Breast epithelium (tissue), 3 donors: ENCODE measurements at regions not wholly inside any gene's neighbourhood (a gene's known extent, or its start where the extent isn't known, plus 50 kb on each side); places are given as distances from the start of the nearest gene placed in this dataset.

Experiments
- POLR2A ChIP-seq: fragments of 450-650 bp; IDR thresholded peaks from one replicate; pipeline ENCODE4 v1.6.1; 2016; ENCODE audit warnings: antibody characterized with exemption, mild to moderate bottlenecking, moderate library complexity
- POLR2AphosphoS5 ChIP-seq, 3 donors: sonication (generic); formaldehyde crosslinking; IDR thresholded peaks; one replicate each; pipeline ENCODE4 v1.6.1; 2017; ENCODE audit warnings: antibody characterized with exemption in 3 of 3
- TF ChIP-seq, protein P1 (sequence below), 3 donors: fragments of 450-650 bp; IDR thresholded peaks; one replicate each; pipeline ENCODE4 v1.5.1; 2016 to 2017; ENCODE audit warnings: antibody characterized with exemption in 3 of 3, mild to moderate bottlenecking in 3 of 3, moderate library complexity in 3 of 3

DNA sequence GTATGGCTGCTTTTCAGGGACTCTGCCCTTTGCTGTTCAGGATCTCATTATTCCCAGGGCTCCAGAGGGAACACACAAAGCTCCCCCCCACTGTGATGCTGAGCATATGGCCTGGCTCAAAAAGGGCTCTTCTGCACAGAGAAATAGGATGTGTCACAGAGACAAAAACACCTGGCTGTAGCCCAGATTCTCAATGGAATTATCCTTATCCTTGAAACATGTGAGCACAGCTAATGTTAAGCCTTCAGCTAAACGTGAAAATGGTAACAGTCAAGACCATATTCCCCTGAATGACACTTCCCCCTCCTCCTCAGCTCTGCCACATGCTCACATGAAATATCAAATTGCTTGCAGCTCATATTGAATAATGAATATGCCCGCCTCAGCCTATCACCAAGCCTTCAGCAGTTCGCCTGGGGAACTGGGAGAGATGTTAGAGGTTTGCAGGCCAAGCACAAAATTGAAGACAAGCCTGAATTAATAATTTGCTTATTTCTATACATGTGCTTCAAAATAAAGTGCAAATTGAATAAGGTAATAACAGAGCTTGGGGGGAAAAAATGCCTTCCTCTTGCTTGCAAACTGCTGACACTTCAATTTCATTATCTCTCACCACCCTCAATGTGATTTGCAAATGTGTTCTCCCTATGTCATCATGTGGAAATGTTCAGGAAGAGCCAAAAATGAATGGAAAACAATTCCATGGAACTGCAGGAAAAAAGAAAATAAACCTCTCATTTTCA lies 181.0 kb upstream of the HNRNPA3 start:
- TF ChIP-seq, protein P1, sequence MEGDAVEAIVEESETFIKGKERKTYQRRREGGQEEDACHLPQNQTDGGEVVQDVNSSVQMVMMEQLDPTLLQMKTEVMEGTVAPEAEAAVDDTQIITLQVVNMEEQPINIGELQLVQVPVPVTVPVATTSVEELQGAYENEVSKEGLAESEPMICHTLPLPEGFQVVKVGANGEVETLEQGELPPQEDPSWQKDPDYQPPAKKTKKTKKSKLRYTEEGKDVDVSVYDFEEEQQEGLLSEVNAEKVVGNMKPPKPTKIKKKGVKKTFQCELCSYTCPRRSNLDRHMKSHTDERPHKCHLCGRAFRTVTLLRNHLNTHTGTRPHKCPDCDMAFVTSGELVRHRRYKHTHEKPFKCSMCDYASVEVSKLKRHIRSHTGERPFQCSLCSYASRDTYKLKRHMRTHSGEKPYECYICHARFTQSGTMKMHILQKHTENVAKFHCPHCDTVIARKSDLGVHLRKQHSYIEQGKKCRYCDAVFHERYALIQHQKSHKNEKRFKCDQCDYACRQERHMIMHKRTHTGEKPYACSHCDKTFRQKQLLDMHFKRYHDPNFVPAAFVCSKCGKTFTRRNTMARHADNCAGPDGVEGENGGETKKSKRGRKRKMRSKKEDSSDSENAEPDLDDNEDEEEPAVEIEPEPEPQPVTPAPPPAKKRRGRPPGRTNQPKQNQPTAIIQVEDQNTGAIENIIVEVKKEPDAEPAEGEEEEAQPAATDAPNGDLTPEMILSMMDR (IDR thresholded peaks at IDR 0.05): no peak
- TF ChIP-seq POLR2A (no peak), POLR2AphosphoS5 (IDR thresholded peaks at IDR 0.05) (no peak)
